PC-3 (cell line): ENCODE measurements at regions not wholly inside any gene's neighbourhood (a gene's known extent, or its start where the extent isn't known, plus 50 kb on each side); places are given as distances from the start of the nearest gene placed in this dataset.

Source experiments
- ATAC-seq: fragments of 200-7000 bp; cut with Tn5 transposase; 2 replicates; pipeline ENCODE4 v1.9.1; 2020; ENCODE audit warnings: mild to moderate bottlenecking, moderate library complexity
- BruUV-seq: library from RNA; stranded (reverse); fragments of 400-500 nt; replicated peaks from 2 replicates; lab custom pipeline; 2021; lab: Mats Ljungman, UMichigan
- CTCF ChIA-PET: fragments of 300-600 bp; sonication (Branson Sonifier 250); formaldehyde crosslinking; loops from one replicate; lab custom pipeline; 2022; ENCODE audit warnings: antibody characterized with exemption; lab: Charles Lee
- POLR2A ChIA-PET: fragments of 300-600 bp; sonication (Branson Sonifier 250); formaldehyde crosslinking; loops from one replicate; lab custom pipeline; 2022; ENCODE audit warnings: antibody characterized with exemption; ENCODE audit not compliant: unreplicated experiment; lab: Charles Lee
- DNase-seq: peaks from one replicate; pipeline ENCODE4 v3.0.0-alpha.2; 2015
- H2AFZ ChIP-seq: fragments of 300-600 bp; sonication (generic); 2 replicates; pipeline ENCODE4 v1.6.0; 2016; ENCODE audit warnings: antibody characterized with exemption, low read length
- H3F3A ChIP-seq: fragments of 300-600 bp; sonication (generic); one replicate; pipeline ENCODE4 v1.6.0; 2017; ENCODE audit warnings: antibody characterized with exemption, low read length, control low read depth, mild to moderate bottlenecking; ENCODE audit not compliant: unreplicated experiment
- H3K27ac ChIP-seq: fragments of 300-600 bp; sonication (generic); 2 replicates; pipeline ENCODE4 v1.5.1; 2016; ENCODE audit warnings: mild to moderate bottlenecking, low read length
- H3K27me3 ChIP-seq: fragments of 300-600 bp; sonication (generic); 2 replicates; pipeline ENCODE4 v1.6.1; 2016; ENCODE audit warnings: low read length, mixed read lengths
- H3K36me3 ChIP-seq: fragments of 300-600 bp; sonication (generic); 2 replicates; pipeline ENCODE4 v1.6.1; 2016; ENCODE audit warnings: low read depth, mixed run types, low read length, mixed read lengths
- H3K4me1 ChIP-seq: fragments of 300-600 bp; sonication (generic); 2 replicates; pipeline ENCODE4 v1.5.1; 2016; ENCODE audit warnings: low read length; ENCODE audit not compliant: insufficient read depth
- H3K4me2 ChIP-seq: fragments of 300-600 bp; sonication (generic); 2 replicates; pipeline ENCODE4 v1.6.0; 2016; ENCODE audit warnings: low read length
- H3K4me3 ChIP-seq: fragments of 300-600 bp; sonication (generic); 2 replicates; pipeline ENCODE4 v1.5.1; 2016; ENCODE audit warnings: mild to moderate bottlenecking, low read length, mixed read lengths
- H3K79me2 ChIP-seq: fragments of 300-600 bp; sonication (generic); 2 replicates; pipeline ENCODE4 v1.6.1; 2017; ENCODE audit warnings: low read length, mixed read lengths
- H3K9ac ChIP-seq: fragments of 300-600 bp; sonication (generic); 2 replicates; pipeline ENCODE4 v1.6.0; 2016; ENCODE audit warnings: mild to moderate bottlenecking, low read length
- H3K9me2 ChIP-seq: fragments of 300-600 bp; sonication (generic); replicated peaks from 2 replicates; pipeline ENCODE4 v1.6.1; 2016; ENCODE audit warnings: mixed run types, low read length, mixed read lengths
- H3K9me3 ChIP-seq: fragments of 300-600 bp; sonication (generic); 2 replicates; pipeline ENCODE4 v1.6.1; 2016; ENCODE audit warnings: low read length, mixed read lengths
- H4K20me1 ChIP-seq: fragments of 300-600 bp; sonication (generic); 2 replicates; pipeline ENCODE4 v1.6.1; 2016; ENCODE audit warnings: low read length, mixed read lengths
- CTCF ChIP-seq: fragments of 300-600 bp; sonication (generic); conservative IDR thresholded peaks from 2 replicates; pipeline ENCODE4 v1.5.1; 2017; ENCODE audit warnings: antibody characterized with exemption, low read depth, mild to moderate bottlenecking, low read length
- EZH2 ChIP-seq: fragments of 300-600 bp; sonication (generic); IDR thresholded peaks from one replicate; pipeline ENCODE4 v1.6.1; 2017; ENCODE audit warnings: antibody characterized with exemption, mild to moderate bottlenecking, low read length; ENCODE audit not compliant: unreplicated experiment
- EZH2phosphoT487 ChIP-seq: fragments of 300-600 bp; sonication (generic); IDR thresholded peaks from 2 replicates; pipeline ENCODE4 v1.6.1; 2018; ENCODE audit warnings: mild to moderate bottlenecking, antibody characterized with exemption, low read length, borderline replicate concordance
- intact Hi-C: fragments of 100-400 bp; cut with micrococcal nuclease; formaldehyde crosslinking; loops from 2 replicates; pipeline ENCODE4 v1.9.0; 2023

DNA sequence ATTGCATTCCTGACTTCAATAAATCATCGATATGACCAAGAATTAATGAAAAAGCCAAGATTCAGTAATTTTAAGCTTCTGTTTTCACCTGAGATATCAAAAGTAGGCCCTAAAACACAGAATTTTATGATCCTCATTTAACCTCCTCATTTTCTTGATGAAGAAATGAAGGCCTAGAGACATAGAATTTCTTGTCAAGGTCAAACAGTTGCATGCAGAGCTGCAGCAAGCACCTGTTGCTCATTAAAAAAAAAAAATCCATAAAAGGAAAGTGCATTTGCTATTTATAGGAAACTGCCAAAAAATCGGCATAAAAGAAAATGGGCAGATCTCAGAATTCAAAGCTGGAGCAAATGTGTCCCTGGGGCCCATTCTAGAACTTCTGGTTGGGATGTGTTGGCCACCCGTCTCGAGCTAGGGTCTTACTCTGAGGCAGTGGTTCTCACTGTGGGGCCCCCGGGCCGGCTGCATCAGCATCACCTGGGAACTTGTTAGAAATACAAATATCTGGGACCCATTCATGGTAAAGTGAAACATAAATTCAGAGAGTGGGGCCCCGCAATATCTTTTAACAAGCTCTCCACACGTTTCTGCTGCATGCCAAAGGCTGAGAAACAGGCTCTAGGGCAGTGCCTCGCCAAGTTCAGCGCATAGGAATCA lies 224.7 kb upstream of the UBL3 start:
- no peaks in the 10 kb centered on the region for H3K36me3 ChIP-seq
- CTCF ChIA-PET, result no interaction called here

GRCh38 chr13:30074431-30074830 lies 224.0 kb upstream of the UBL3 start:
- TF ChIP-seq CTCF, result no peak
- TF ChIP-seq EZH2, result no peak
- no peak for TF ChIP-seq EZH2phosphoT487
- intact Hi-C loops, result no loop called here
- Histone ChIP-seq H4K20me1 (no peaks in the 10 kb centered on the region), H3K79me2 (no peaks in the 10 kb centered on the region), H3K9me2 (no peaks in the 10 kb centered on the region), H2AFZ (no peak overlapping the region), H3K9me3 (no peaks in the 10 kb centered on the region), H3K27ac (no peak overlapping the region), H3K9ac (no peak overlapping the region), H3K36me3 (no peaks in the 10 kb centered on the region), H3K4me3 (no peak overlapping the region), H3K27me3 (no peaks in the 10 kb centered on the region), H3K4me1 (0 out of 2 replicates have a peak, but pooled peaks cover 5% of the 10 kb centered on the region), H3F3A (no peaks in the 10 kb centered on the region), H3K4me2 (no peak overlapping the region)
- POLR2A ChIA-PET, result no interaction called here
- CTCF ChIA-PET, result no interaction called here
- BruUV-seq, result no TSS peak
- no peak for DNase-seq
- no peak for ATAC-seq

More for the DNA sequence above, 224.7 kb upstream of the UBL3 start:
- POLR2A ChIA-PET, result no interaction called here
- DNase-seq, result no peak
- no peak for ATAC-seq
- Histone ChIP-seq H4K20me1 (no peaks in the 10 kb centered on the region), H3K79me2 (no peaks in the 10 kb centered on the region), H3K27me3 (no peaks in the 10 kb centered on the region), H3K9ac (no peak overlapping the region), H3F3A (no peaks in the 10 kb centered on the region), H3K4me2 (no peak overlapping the region), H3K4me1 (0 out of 2 replicates have a peak, but pooled peaks cover 5% of the 10 kb centered on the region), H3K9me2 (no peaks in the 10 kb centered on the region), H2AFZ (no peak overlapping the region), H3K9me3 (no peaks in the 10 kb centered on the region), H3K4me3 (no peak overlapping the region), H3K27ac (no peak overlapping the region)
- intact Hi-C loops, result no loop called here
- TF ChIP-seq EZH2phosphoT487, result no peak
- TF ChIP-seq EZH2, result no peak
- BruUV-seq, result no TSS peak

DNA sequence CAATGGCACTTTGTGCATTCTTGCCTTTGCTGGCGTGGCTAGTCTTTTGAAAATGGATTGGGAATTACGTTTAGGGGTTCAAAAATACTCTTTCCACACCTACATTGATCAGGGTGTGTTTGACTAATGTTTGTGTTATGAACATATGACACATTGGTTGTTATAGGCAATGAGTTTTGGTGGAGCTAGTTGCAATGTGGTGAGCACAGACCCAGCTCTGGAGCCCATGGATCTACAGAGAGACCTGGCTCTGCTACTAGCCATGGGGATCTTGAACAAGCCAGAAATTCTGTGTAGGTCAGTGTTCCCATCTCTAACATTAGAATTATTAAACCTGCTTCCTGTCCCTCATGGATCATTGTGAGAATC lies 222.4 kb upstream of the UBL3 start:
- no TSS peak for BruUV-seq
- Histone ChIP-seq H3K36me3 (no peaks in the 10 kb centered on the region), H3K27me3 (no peaks in the 10 kb centered on the region), H3K27ac (no peak overlapping the region), H2AFZ (no peak overlapping the region), H3K4me2 (no peak overlapping the region), H3K9me2 (no peaks in the 10 kb centered on the region), H3K4me3 (no peak overlapping the region), H3K9ac (no peak overlapping the region), H3F3A (no peaks in the 10 kb centered on the region), H3K4me1 (0 out of 2 replicates have a peak, but pooled peaks cover 5% of the 10 kb centered on the region), H3K9me3 (no peaks in the 10 kb centered on the region), H3K79me2 (no peaks in the 10 kb centered on the region), H4K20me1 (no peaks in the 10 kb centered on the region)
- ChIA-PET CTCF (no interaction called here), POLR2A (no interaction called here)
- ATAC-seq (no peak), DNase-seq (no peak)
- intact Hi-C loops, result no loop called here
- no peak for TF ChIP-seq EZH2phosphoT487
- TF ChIP-seq CTCF, result no peak
- no peak for TF ChIP-seq EZH2
